Sigmoid colon (tissue), 6 donors: ENCODE measurements at regions not wholly inside any gene's neighbourhood (a gene's known extent, or its start where the extent isn't known, plus 50 kb on each side); places are given as distances from the start of the nearest gene placed in this dataset.
"Not testable (repeated sequence)": the region's sequence is repeated elsewhere in the genome, so short reads cannot be mapped to it uniquely, and the experiment has no call there.

Experiments
- DNase-seq: peaks from one replicate; pipeline ENCODE4 v3.0.0-alpha.2; 2019
- H3K27ac ChIP-seq, 4 donors: fragments of 200-600 bp; sonication (generic); one replicate each; pipeline ENCODE4 v1.5.1; 2016 to 2019; ENCODE audit warnings: mild to moderate bottlenecking in 1 of 4
- H3K27me3 ChIP-seq, 3 donors: fragments of 200-600 bp; sonication (generic); one replicate each; pipeline ENCODE4 v1.5.1; 2019; ENCODE audit warnings: mild to moderate bottlenecking in 1 of 3
- H3K36me3 ChIP-seq, 4 donors: fragments of 200-600 bp; sonication (generic); one replicate each; pipeline ENCODE4 v1.5.1; 2016 to 2019
- H3K4me1 ChIP-seq, 4 donors: fragments of 200-600 bp; sonication (generic); one replicate each; pipeline ENCODE4 v1.5.1; 2017 to 2019
- H3K4me3 ChIP-seq, 4 donors: fragments of 200-600 bp; sonication (generic); one replicate each; pipeline ENCODE4 v1.5.1; 2017 to 2019; ENCODE audit warnings: mild to moderate bottlenecking in 2 of 4, moderate library complexity in 1 of 4
- H3K9me3 ChIP-seq, 4 donors: fragments of 200-600 bp in 3 of 4; sonication (generic) in 3 of 4; one replicate each; pipeline versions ENCODE4 v1.5.1 to v1.6.1; 2013 to 2019
- EP300 ChIP-seq, 4 donors: sonication (generic); formaldehyde crosslinking; IDR thresholded peaks; one replicate each; pipeline ENCODE4 v1.6.1; 2017; ENCODE audit warnings: antibody characterized with exemption in 4 of 4
- POLR2A ChIP-seq, 2 donors: fragments of 450-650 bp; IDR thresholded peaks; one replicate each; pipeline ENCODE4 v1.6.1; 2016; ENCODE audit warnings: antibody characterized with exemption in 2 of 2, mild to moderate bottlenecking in 2 of 2, moderate library complexity in 2 of 2
- POLR2AphosphoS5 ChIP-seq, 4 donors: sonication (generic); formaldehyde crosslinking; IDR thresholded peaks; one replicate each; pipeline ENCODE4 v1.6.1; 2017; ENCODE audit warnings: antibody characterized with exemption in 4 of 4
- WGBS, 2 donors: extraction: QIAGEN DNeasy Blood & Tissue Kit; methylation state at CpG; one replicate each; pipeline ENCODE4 v1.1.7; 2013; 5-methylcytosine and 5-hydroxymethylcytosine counted together
- intact Hi-C: fragments of 100-400 bp; cut with DNase I; formaldehyde crosslinking; loops from one replicate; pipeline ENCODE4 v1.15.1; 2023
- TF ChIP-seq, protein P1 (sequence below), 4 experiments: fragments of 450-650 bp in 3 of 4; fragments of 200-600 bp in 1 of 4; IDR thresholded peaks; one replicate each; pipeline ENCODE4 v1.5.1; 2016 to 2019; ENCODE audit warnings: antibody characterized with exemption in 4 of 4, mild to moderate bottlenecking in 3 of 4, moderate library complexity in 2 of 4
- donor health status: healthy with polysubstance abuse.
- donor health status: healthy.

DNA sequence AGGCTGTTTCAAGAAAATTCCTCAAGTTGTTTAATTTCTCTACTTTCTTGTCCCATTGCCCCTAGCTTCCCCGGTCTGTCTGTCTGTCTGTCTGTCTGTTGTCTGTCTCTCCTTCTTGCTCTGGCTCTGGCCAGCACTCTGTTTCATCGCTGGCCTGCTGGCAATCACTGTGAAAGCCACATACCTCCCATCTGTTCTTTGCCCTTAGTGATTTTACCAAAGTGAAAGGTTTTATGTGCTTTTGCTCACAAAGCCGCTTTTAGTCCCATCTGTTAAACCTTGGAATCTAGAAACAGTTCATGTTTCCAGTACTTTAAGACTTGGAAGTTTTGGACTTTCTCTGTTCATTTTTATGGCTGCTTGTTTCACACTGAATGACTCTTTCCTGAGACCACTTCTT lies 87.8 kb upstream of the EXOC2 start:
- WGBS, 2 donors: 87 to 89% methylated on average over 3 of the region's 3 CpGs
- intact Hi-C loops: no loop called here

DNA sequence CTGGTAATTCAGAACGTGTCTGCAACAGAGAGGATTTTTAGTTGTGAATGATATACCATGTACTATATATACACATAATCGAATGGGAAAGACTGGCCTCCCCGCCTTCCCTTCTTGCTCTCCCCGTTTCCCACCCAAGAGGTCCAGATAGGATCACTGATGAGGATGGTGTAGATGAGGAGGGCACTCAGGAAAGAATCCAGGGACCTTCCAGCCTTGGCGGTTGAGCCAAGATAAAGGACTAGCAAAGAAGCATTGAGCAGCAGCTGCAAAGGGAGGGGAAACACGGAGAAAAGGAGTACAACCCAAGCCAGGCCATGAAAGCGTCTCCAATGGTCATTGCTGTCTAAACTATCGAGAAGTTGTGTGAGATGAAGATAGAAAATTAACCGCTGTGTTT lies 84.0 kb upstream of the EXOC2 start:
- intact Hi-C loops: no loop called here
- Histone ChIP-seq H3K27me3 (no peaks in the 10 kb centered on the region), H3K36me3 (no peaks in the 10 kb centered on the region), H3K4me3 (no peak overlapping the region), H3K4me1 (no peaks in the 10 kb centered on the region), H3K27ac (no peak overlapping the region), H3K9me3 (no peaks in the 10 kb centered on the region)
- DNase-seq: no peak
- 92 to 95% methylated on average over 9 of the region's 9 CpGs for WGBS, 2 donors
- TF ChIP-seq POLR2A (IDR thresholded peaks at IDR 0.05) (no peak), POLR2AphosphoS5 (IDR thresholded peaks at IDR 0.05) (no peak), EP300 (IDR thresholded peaks at IDR 0.05) (no peak)
- TF ChIP-seq, protein P1, sequence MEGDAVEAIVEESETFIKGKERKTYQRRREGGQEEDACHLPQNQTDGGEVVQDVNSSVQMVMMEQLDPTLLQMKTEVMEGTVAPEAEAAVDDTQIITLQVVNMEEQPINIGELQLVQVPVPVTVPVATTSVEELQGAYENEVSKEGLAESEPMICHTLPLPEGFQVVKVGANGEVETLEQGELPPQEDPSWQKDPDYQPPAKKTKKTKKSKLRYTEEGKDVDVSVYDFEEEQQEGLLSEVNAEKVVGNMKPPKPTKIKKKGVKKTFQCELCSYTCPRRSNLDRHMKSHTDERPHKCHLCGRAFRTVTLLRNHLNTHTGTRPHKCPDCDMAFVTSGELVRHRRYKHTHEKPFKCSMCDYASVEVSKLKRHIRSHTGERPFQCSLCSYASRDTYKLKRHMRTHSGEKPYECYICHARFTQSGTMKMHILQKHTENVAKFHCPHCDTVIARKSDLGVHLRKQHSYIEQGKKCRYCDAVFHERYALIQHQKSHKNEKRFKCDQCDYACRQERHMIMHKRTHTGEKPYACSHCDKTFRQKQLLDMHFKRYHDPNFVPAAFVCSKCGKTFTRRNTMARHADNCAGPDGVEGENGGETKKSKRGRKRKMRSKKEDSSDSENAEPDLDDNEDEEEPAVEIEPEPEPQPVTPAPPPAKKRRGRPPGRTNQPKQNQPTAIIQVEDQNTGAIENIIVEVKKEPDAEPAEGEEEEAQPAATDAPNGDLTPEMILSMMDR (IDR thresholded peaks at IDR 0.05): no peak

More for the DNA sequence above, 87.8 kb upstream of the EXOC2 start:
- TF ChIP-seq, protein P1 (IDR thresholded peaks at IDR 0.05): no peak
- TF ChIP-seq POLR2AphosphoS5 (IDR thresholded peaks at IDR 0.05) (no peak), POLR2A (IDR thresholded peaks at IDR 0.05) (no peak), EP300 (IDR thresholded peaks at IDR 0.05) (no peak)
- no peaks in the 10 kb centered on the region for H3K4me1 ChIP-seq
- no peak overlapping the region for H3K27ac ChIP-seq
- no peak overlapping the region for H3K4me3 ChIP-seq
- H3K36me3 ChIP-seq: no peaks in the 10 kb centered on the region
- H3K27me3 ChIP-seq: no peaks in the 10 kb centered on the region
- DNase-seq: no peak
- no peaks in the 10 kb centered on the region for H3K9me3 ChIP-seq

- H3K27ac ChIP-seq: no peak overlapping the region
- no peaks in the 10 kb centered on the region for H3K9me3 ChIP-seq
- 51 to 63% methylated on average over 3 of the region's 3 CpGs for WGBS, 2 donors
- DNase-seq: no peak
- H3K4me1 ChIP-seq: no peaks in the 10 kb centered on the region
- intact Hi-C loops: no loop called here
- TF ChIP-seq POLR2AphosphoS5 (IDR thresholded peaks at IDR 0.05) (no peak), EP300 (IDR thresholded peaks at IDR 0.05) (no peak), POLR2A (IDR thresholded peaks at IDR 0.05) (no peak)
- TF ChIP-seq, protein P1 (IDR thresholded peaks at IDR 0.05): no peak
- no peak overlapping the region for H3K4me3 ChIP-seq
- H3K36me3 ChIP-seq: no peaks in the 10 kb centered on the region
- H3K27me3 ChIP-seq: no peaks in the 10 kb centered on the region
These were observed 83.6 kb upstream of the EXOC2 start for GRCh38 chr6:776528-776931.

GRCh38 chr6:775863-776262 lies 82.9 kb upstream of the EXOC2 start:
- no peak for DNase-seq
- WGBS, 2 donors: 56 to 86% methylated on average over 5 of the region's 5 CpGs
- TF ChIP-seq POLR2A (IDR thresholded peaks at IDR 0.05): no peak
- TF ChIP-seq POLR2AphosphoS5 (IDR thresholded peaks at IDR 0.05): no peak
- TF ChIP-seq, protein P1 (IDR thresholded peaks at IDR 0.05): no peak
- TF ChIP-seq EP300 (IDR thresholded peaks at IDR 0.05): no peak
- Histone ChIP-seq H3K9me3 (no peaks in the 10 kb centered on the region), H3K27me3 (no peaks in the 10 kb centered on the region), H3K27ac (no peak overlapping the region), H3K36me3 (no peaks in the 10 kb centered on the region), H3K4me3 (no peak overlapping the region), H3K4me1 (no peaks in the 10 kb centered on the region)
- intact Hi-C loops: no loop called here

GRCh38 chr6:771683-772082 lies 78.7 kb upstream of the EXOC2 start:
- H3K4me3 ChIP-seq, intact Hi-C loops, H3K9me3 ChIP-seq, H3K27me3 ChIP-seq, H3K36me3 ChIP-seq, DNase-seq, H3K4me1 ChIP-seq, H3K27ac ChIP-seq: not testable (repeated sequence)
